GM18870 (cell line): ENCODE measurements at regions not wholly inside any gene's neighbourhood (a gene's known extent, or its start where the extent isn't known, plus 50 kb on each side); places are given as distances from the start of the nearest gene placed in this dataset.
"Not testable (repeated sequence)": the region's sequence is repeated elsewhere in the genome, so short reads cannot be mapped to it uniquely, and the experiment has no call there.

Experiments
- ATAC-seq: cut with Tn5 transposase; IDR thresholded peaks from one replicate; pipeline ENCODE4 v1.9.1; 2021; ENCODE audit warnings: moderate library complexity; ENCODE audit not compliant: unreplicated experiment

DNA sequence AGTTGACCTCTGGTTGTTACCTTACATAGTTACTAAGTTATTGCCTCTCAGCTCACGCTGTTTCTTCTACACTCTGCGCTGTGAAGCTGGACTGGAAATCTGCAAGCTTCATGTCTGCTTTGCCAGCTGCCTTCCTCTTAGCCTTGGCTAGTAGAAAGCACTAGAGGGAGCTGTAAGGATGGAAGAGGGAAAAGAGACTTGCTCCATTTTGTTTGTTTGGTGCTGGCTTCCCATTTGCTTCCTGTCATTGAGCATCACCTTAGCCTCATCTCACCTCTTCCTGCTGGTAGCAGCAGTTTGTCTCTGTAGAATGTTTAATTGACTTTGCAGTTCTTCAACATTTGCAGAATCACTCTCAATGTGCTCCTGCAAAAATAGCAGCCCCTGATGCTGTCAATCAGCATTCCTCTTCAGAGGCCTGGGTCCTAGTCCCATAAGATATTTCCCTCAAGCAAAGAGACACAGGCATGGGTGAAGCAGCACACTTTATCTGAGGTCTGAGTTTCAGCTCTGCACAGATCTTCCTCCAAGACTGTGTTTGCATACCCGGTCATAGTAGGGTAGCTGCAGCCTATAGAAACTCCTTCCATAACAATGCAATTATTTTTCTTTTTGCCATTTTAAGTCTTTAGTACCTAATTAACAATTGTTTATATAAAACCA lies 302.2 kb upstream of the EPHA7 start:
- no peak for ATAC-seq

DNA sequence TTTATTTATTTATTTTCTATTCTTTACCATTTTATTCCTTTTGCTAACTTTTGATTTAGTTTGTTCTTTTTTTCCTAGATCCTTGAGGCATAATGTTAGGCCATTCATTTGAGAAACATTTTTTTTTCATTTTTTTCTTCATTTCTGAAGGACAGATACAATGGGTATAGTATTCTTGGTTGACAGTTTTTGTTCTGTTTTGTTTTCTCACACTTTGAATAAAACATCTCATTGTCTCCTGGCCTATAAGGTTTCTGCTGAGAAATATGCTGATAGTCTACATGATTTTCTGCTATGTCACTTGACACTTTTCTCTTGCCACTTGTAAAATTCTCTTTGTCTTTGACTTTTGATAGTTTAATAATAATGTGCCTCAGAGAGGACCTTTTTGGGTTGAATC lies 294.6 kb upstream of the EPHA7 start:
- ATAC-seq, result no peak

DNA sequence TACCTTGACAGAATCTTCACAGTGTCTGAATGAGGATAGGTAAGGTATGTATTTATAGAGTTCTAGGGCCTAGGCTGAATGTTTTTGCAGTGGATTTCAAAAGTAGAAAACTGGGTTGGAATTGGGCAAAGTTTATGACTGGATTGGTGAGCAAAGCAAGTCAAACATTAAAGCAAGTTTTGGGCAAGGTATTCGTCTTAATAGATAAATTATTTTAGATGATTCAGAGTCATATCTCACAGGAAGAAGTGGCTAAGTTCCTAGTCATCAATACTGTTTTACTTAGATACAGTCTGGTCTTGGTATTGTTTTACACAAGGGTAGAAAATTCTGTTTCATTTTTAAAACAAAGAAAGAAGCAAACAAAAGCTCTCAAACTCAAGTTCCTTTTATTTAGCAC lies 284.1 kb upstream of the EPHA7 start:
- ATAC-seq, result no peak

DNA sequence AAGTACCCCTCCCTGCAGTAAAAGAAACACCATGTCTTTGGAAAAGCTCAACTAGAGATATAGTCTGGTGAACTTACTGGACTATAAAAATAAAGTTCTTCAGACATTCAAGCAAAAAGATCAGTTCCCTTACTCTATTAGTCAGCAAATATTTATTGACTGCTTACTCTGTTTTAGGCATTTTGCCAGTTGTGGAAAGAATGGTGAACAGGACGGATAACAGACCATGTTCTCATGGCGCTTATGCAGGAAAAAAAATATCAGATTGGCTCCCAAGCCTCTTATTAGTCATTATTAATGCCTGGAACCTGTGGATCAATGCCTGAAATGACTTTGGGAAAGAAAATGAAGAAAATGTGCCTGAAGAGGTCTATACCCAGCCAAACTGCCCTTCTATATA lies 282.2 kb upstream of the EPHA7 start:
- ATAC-seq, result no peak

DNA sequence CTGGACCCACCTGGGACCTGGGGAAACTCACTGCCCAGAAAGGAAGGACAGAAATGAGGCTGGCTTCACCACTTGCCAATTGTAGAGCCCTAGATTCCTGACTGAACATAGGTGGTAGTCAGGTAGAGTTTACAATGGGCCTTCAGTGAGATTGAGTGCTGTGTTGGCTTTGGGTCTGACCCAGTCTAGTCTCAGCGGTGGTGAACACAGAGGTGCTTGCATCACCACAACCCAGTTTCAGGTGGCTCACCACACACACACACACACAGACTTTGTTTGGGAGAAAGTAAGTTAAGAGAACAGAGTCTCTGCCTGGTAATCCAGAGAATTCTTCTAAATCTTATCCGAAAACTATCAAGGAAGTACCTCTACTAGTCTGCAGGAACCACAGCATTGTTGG lies 266.1 kb upstream of the EPHA7 start:
- ATAC-seq, result no peak

DNA sequence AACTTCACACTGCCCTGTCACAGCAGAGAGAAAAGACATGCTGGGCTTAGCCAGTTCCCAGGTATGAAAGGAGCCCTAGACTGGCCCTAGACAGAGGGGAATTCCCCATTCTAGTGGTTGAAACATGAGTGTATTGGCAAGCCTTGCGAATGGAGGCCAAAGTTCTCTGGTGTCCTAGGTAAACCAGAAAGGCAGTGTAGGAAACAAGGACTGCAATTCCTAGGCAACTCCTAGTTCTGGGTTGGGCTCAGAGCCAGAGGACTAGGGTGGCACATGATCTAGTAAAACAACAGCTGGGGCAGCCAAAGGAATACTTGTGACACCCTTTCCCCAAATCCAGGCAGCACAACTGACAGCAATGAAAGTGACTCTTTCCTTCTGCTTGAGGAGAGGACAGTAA lies 265.0 kb upstream of the EPHA7 start:
- ATAC-seq, result no peak

DNA sequence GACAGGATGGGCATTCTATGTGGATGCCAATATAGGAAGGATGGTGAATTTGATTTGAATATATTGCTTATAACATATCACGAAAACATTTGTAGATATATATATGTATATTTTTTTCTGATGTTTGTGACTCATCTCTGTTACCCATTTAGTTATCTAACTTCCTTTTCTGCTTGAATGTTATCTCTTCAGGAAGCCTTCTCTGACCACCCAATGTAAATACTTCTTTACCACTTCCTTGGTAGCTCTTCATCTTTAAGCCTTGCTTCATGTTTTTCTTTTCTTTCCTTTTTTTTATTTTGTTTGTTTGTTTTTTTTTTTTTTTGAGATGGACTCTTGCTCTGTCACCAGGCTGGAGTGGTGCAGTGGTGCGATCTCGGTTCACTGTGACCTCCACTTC lies 260.5 kb upstream of the EPHA7 start:
- ATAC-seq, result no peak

DNA sequence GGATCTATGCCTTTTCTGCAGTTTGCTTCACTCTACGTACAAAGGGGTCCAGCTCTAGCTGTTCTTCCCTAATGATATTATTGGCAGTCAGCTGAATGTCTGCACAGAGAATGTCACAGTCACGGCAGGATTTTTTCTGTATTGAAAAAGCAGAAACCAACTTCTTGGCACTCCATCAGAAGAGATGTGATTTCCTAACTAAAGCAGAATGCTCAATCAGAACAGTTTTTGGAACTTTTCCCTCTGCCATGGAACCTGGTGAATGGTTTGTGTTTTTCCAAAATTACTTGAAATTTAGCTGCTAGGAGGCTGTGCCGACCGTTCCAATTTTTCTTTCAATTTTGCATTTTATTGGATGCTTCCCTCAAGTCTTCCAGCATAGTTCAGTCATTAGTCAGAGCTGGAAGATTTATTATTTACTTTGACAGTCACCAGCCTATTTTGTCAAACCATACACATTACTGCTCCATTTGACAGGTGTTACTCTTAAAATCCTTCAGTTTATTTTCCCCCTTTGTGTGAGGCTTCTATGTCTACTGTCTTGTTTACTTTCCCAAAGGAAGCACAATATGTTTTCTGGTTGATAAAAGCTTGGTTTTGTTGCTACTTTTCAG lies 259.6 kb upstream of the EPHA7 start:
- ATAC-seq, result no peak

DNA sequence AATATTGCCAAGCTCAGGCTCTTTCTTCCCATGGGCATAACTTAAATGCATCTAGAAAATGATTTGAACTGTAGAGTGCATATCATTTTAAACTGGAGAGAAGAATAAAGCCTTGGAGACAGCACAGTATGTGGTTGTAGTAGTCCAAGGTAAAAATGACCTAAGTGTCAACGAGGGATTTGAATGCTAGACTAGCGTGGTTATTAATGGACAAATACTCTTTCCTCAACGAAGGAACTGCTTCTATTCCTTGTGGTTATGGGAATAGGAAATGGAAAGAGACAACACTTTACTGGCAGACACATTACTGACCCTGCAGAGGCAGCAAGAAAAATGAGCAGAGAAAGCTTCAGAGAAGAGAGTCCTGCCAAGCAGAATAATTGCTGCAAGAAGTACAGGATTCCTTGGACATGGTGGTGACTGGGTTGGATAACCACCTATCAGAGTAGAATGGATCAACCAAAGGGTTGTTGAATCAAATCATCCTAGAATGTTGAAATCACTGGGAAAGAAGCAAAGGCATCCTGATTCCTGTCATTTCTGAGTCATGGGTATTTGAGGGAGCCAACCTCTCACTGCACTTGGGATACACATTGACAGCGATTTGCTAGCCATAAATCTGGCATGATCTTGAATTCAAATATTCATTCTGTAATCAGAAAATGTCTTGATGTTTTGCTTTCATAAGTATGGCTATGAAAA lies 258.1 kb upstream of the EPHA7 start:
- ATAC-seq, result no peak

DNA sequence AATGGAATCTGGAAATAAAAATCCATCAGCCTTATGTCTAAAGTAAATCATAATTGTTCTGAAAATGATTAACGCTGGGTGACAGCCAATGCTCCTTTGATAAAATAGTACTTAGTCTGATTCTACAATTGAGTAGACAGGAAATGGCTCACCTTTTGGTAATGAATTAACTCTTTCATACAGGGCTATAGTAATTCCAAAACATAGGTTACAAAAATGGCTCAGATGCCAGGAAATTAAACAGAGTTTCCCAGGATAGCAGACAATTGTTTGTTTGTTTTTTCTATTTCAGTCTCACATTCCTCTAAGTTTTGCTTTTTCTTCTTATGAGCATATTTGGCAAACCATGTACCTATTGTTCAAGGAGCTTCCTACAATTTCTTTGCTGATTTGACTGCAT lies 257.2 kb upstream of the EPHA7 start:
- ATAC-seq, result no peak

DNA sequence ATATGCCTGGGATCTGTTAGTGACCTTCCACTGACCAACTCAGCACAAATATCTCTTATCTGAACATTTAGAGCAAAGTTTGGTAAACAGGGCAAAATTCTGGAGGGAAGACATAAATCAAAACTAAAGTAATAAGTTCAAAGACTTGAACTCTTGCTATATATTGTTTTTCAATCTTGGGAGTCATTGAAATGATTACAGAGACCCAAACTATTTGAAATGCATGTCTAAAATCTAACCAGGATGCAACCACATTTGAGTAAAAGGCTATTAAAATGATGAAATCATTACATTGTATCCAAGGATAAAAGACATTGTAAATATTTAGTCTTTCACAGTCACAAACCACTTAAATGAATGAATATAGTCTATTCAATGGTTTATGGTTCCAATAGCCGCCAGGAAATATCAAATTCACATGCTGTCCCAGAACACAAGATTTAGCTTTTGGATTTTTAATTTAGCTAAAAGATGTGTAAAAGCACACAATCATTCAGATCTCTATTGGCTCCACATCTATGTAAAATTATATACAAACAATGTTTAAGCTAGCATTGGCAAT lies 256.6 kb upstream of the EPHA7 start:
- no peak for ATAC-seq

DNA sequence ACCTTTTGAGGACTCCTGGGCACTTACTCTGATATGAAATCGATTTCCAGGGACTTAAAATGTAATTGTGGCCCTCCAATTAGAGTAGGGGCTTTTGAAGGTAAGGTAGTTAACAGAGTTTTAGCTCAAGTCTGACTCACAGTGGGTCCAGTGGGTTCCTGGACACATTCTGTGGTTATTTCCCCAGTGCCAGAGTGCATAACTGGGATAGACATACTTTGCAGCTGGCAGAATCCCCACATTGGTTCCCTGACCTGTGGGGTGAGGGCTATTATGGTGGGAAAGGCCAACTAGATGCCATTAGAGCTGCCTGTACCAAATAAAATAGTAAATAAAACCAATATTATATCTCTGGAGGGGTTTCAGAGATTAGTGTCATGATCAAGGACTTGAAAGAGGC lies 243.8 kb upstream of the EPHA7 start:
- ATAC-seq, result no peak

DNA sequence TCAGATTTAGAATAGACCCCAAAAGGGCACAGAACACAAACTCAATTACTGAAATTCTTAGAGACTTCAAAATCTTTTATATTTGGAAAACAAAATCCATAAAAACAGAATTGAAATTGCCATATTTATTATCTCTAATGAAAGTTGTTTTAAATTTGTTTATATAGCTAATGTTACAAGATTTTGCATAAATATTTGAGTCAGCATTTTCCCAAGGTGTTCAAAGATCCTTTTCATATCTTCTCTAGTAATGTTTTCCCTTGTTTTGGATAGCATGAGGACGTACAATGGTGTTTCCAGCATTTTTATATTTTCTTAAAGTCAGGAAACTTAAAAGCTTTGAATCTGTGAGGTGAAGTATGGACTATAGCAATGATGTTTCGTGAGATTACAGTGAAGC lies 235.2 kb upstream of the EPHA7 start:
- ATAC-seq, result no peak

DNA sequence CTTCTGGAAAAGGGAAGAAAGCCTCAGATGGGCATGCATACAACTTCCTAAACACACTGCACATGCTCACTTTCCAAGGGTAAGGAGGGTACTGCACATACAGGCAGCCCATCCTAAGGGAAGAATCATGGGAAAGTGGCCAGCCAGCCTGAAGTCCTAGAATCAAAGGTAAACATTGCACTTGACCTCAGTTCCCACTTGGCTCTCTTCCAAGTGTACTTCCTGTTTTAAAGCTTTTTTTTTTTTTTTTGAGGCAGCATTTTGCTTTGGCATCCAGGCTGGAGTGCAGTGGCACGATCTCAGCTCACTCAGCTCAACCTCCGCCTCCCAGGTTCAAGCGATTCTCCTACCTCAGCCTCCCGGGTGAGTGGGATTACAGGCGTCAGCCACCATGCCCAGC lies 225.3 kb upstream of the EPHA7 start:
- no peak for ATAC-seq

DNA sequence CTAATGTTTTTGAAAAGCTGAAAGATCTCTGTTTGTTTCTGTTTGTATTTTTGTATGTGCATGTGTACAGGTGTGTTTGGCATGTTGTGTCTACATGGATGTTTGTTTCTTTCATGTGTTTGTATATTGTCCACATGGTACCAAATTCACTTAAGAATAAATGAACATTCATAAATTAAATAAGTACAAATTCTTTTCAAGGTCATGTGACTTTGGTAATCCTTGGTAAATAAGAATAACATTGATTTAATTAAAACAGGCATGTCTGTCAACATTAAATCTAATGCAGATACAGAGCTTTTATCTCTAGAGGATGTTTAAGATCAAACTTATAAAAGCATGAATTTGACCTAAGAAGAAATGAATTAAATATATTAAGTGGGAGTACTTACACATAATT lies 219.8 kb upstream of the EPHA7 start:
- no peak for ATAC-seq

DNA sequence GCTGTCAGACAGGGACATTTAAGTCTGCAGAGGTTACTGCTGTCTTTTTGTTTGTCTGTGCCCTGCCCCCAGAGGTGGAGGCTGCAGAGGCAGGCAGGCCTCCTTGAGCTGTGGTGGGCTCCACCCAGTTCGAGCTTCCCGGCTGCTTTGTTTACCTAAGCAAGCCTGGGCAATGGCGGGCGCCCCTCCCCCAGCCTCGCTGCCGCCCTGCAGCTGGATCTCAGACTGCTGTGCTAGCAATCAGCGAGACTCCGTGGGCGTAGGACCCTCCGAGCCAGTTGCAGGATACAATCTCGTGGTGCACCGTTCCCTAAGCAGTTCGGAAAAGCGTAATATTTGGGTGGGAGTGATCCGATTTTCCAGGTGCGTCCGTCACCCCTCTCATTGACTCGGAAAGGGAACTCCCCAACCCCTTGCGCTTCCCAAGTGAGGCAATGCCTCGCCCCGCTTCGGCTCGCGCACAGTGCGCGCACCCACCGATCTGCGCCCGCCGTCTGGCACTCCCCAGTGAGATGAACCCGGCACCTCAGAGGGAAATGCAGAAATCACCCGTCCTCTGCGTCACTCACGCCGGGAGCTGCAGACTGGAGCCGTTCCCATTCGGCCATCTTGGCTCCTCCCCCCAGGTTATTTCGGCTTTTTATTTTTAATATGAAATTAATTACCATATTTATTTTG lies 217.8 kb upstream of the EPHA7 start:
- not testable (repeated sequence) for ATAC-seq

DNA sequence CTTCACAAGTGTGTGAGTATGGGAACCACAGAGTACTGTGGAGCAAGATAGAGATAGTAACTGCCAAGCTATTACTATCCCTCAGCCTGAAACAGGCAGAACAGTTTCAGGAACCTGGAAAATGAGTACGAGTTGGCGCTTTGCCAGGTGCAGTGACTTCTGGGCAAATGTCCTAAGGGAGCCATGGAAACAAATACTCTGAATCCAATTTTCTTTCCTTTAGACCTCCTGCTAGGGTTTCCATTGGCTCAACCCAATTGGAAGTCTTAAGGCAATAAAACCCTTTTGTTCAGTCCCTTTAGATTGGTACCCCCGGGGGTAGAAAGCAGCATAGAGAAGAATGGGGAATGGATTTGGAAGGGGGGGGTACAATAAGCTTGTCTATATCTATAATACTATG lies 205.0 kb upstream of the EPHA7 start:
- no peak for ATAC-seq

DNA sequence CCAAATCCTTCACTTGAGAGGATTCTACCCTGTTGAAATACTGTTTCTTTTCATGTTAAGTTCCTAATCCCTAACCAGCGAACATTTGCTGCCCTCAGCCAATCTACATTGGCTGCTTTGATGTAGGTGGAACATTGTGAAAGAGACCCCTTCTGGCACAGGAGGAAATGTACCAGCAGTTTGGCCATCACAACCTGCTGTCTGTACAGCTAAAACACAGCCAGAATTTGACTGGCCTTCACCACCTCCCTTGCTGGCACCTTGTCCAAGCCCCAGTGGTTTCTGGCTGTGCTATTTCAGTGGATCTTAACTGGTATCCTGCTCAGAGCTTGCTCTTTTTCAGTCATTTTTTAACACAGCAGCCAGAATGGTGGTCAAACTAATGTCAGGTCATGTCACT lies 202.1 kb upstream of the EPHA7 start:
- ATAC-seq, result no peak

DNA sequence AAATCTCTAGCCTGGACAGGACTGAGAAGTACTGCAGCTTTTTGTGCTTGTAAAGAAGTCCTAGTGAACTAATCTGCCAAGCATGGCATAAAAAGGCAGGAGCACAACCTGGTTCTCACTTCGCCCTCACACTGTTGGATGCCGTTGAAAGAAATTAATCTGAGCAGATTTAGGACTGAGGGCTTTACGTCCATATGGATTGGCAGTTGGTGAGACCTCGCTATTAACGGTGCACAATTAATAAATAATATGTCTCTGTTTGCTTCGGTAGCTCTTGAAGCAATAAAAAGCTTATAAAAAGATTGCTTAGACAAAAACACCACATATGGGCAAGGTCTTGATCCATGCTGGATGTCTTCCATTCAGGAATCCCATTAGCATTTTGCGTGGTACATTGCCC lies 185.6 kb upstream of the EPHA7 start:
- ATAC-seq, result no peak

DNA sequence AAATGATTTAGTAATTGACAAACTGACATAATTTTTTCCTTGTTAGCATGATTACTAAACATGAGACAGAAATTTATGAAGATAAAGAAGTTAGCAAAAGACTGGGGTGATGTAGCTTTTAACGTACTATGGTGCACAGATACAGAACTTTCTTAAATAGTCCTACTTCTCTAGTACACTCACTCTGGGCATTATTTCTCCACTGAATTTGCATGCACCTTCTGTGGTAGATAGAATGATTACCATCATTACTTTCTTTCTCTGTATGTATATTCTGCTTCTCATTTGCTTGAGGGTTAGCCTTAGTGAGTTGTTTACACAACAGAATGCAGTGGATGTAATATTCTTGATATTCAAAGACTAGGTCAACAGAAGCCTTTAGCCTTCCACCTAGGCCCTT lies 173.1 kb upstream of the EPHA7 start:
- ATAC-seq, result no peak

DNA sequence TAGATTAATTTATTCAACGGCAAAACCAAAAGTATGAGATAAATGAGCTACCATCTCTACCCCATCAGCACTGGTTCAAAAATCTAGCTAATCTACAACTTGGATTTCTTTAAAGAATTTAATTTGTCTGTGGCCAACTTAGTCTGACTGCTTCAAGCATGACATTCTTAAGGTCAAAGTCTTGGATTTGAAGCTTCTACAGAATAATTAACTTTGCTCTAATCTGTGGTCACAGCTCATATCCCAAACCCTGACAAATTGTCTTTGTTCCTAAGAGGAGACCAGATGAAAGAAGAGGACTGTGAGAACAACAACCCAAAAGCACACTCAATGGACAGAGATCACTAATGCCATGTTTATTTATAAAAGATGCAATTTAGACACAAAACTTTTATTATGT lies 166.9 kb upstream of the EPHA7 start:
- no peak for ATAC-seq

DNA sequence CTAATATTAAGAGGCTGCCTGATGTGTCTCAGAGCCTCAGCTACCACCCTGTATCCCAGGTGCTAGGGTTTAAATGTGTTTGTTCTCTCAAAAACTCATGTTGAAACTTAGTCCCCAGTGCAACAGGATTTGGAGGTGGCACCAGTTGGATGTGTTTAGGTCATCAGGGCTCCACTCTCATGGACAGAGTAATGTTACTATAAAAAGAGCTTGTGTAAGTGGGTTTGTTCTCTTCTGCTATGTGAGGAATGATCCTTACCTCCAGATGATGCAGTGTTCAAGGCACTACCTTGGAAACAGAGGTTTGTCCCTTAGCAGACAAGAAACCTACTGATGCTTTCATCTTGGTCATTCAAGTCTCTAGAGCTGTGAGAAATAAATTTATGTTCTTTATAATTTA lies 164.9 kb upstream of the EPHA7 start:
- ATAC-seq, result no peak
